Tibial artery (tissue), 4 donors: ENCODE measurements at regions not wholly inside any gene's neighbourhood (a gene's known extent, or its start where the extent isn't known, plus 50 kb on each side); places are given as distances from the start of the nearest gene placed in this dataset.

ENCODE experiments used
- DNase-seq, 2 donors: peaks; one replicate each; pipeline ENCODE4 v3.0.0-alpha.2; 2019
- H3K27ac ChIP-seq, 2 donors: fragments of 200-600 bp; sonication (generic) in 1 of 2; 1 replicate in 1 of 2; 2 replicates in 1 of 2; pipeline ENCODE4 v1.5.1; 2018 to 2019; ENCODE audit warnings: mild to moderate bottlenecking in 1 of 2
- H3K27me3 ChIP-seq, 2 donors: fragments of 200-600 bp; sonication (generic) in 1 of 2; one replicate each; pipeline versions ENCODE4 v1.5.1 to v1.6.0; 2016 to 2019
- H3K36me3 ChIP-seq, 3 donors: fragments of 200-600 bp; sonication (generic) in 2 of 3; one replicate each; pipeline ENCODE4 v1.5.1; 2016 to 2019; ENCODE audit warnings: mild to moderate bottlenecking in 2 of 3
- H3K4me1 ChIP-seq, 4 donors: fragments of 200-600 bp; sonication (generic) in 2 of 4; 1 replicate in 3 of 4; 2 replicates in 1 of 4; pipeline ENCODE4 v1.5.1; 2016 to 2019
- H3K4me3 ChIP-seq, 2 donors: fragments of 200-600 bp; sonication (generic) in 1 of 2; 1 replicate in 1 of 2; 2 replicates in 1 of 2; pipeline ENCODE4 v1.5.1; 2018 to 2019; ENCODE audit warnings: mild to moderate bottlenecking in 2 of 2
- H3K9me3 ChIP-seq, 3 donors: fragments of 200-600 bp; sonication (generic) in 1 of 3; one replicate each; pipeline ENCODE4 v1.5.1; 2016 to 2019
- CTCF ChIP-seq, 2 experiments: fragments of 200-600 bp in 1 of 2; fragments of 450-650 bp in 1 of 2; IDR thresholded peaks; one replicate each; pipeline ENCODE4 v1.5.1; 2017 to 2019; ENCODE audit warnings: antibody characterized with exemption in 2 of 2, mild to moderate bottlenecking in 1 of 2, moderate library complexity in 1 of 2
- intact Hi-C: fragments of 100-400 bp; cut with DNase I; formaldehyde crosslinking; loops from one replicate; pipeline ENCODE4 v1.15.0; 2023; ENCODE audit warnings: low total_unique reads

GRCh38 chr9:73024601-73025034 lies 71.8 kb upstream of the ALDH1A1 start:
- Histone ChIP-seq H3K4me3 (no peak overlapping the region), H3K9me3 (no peaks in the 10 kb centered on the region), H3K36me3 (no peaks in the 10 kb centered on the region), H3K4me1 (peaks cover 0 to 15% (median 0%) of the 10 kb centered on the region in 4 donors), H3K27ac (no peak overlapping the region), H3K27me3 (no peaks in the 10 kb centered on the region)
- DNase-seq, result no peak
- intact Hi-C loops, result loop anchor here (10.0 kb wide), 1 partner anchor 170 kb away; no protein-coding TSS in a partner anchor
- no peak for TF ChIP-seq CTCF (IDR thresholded peaks at IDR 0.05)

- peak in 1 of 2 donors; percentile 71 for DNase-seq
- H3K27ac ChIP-seq, result no peak overlapping the region
- intact Hi-C loops, result loop anchor here (10.0 kb wide), 1 partner anchor 168 kb away; no protein-coding TSS in a partner anchor
- H3K4me1 ChIP-seq, result peaks cover 0 to 15% (median 0%) of the 10 kb centered on the region in 4 donors
- peaks cover 0 to 2% (median 0%) of the 10 kb centered on the region in 3 donors for H3K9me3 ChIP-seq
- no peak overlapping the region for H3K4me3 ChIP-seq
- TF ChIP-seq CTCF (IDR thresholded peaks at IDR 0.05), result peak; percentile 76 to 83
- H3K36me3 ChIP-seq, result no peaks in the 10 kb centered on the region
- H3K27me3 ChIP-seq, result no peaks in the 10 kb centered on the region
These were observed 70.2 kb upstream of the ALDH1A1 start for GRCh38 chr9:73023025-73023541.

DNA sequence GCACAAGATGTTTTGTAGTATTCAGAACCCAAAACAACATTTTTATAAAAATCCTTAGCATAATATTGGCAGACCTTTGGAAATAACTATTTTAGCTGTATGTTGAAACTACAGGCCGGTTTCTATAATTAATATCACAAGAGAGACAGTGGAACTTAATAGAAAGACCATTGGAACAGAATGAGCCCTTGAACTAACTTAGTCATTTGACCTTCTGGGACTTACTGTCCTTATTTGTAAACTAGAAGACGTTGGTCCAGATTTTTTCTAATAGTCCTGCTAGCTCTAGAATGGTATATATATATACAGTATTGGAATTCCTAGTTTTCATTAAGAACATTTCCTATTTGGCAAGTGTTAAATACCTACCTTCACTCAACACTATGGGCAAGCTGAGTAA lies 69.5 kb upstream of the ALDH1A1 start:
- H3K4me1 ChIP-seq, result peaks cover 0 to 15% (median 0%) of the 10 kb centered on the region in 4 donors
- no peaks in the 10 kb centered on the region for H3K36me3 ChIP-seq
- H3K27ac ChIP-seq, result peak overlapping the region in 1 of 2 donors; percentile 14
- no peak for TF ChIP-seq CTCF (IDR thresholded peaks at IDR 0.05)
- H3K9me3 ChIP-seq, result peaks cover 0 to 5% (median 0%) of the 10 kb centered on the region in 3 donors
- intact Hi-C loops, result loop anchor here (10.0 kb wide), 1 partner anchor 168 kb away; no protein-coding TSS in a partner anchor
- no peaks in the 10 kb centered on the region for H3K27me3 ChIP-seq
- H3K4me3 ChIP-seq, result no peak overlapping the region
- no peak for DNase-seq

DNA sequence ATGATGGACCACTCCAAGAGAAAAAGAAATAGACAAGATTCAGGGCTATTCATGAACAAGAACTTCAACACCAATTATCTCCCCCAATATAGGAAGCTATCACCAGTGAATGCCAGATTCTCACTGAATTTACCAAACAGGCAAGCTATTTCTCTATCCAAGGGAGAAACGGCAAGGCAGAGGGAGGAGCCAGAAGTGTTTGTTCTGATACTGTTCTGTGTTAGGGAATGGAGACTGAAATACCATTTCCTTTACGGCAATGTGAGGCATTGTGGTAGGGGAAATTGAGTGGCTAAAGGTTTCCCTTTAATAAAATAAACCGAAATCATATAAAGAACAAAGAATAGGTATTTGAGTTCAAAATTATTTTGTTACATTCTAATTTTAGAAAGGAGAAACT lies 68.0 kb upstream of the ALDH1A1 start:
- DNase-seq, result no peak
- no peaks in the 10 kb centered on the region for H3K36me3 ChIP-seq
- H3K27ac ChIP-seq, result no peak overlapping the region
- TF ChIP-seq CTCF (IDR thresholded peaks at IDR 0.05), result no peak
- no peaks in the 10 kb centered on the region for H3K27me3 ChIP-seq
- H3K4me1 ChIP-seq, result peaks cover 0 to 15% (median 0%) of the 10 kb centered on the region in 4 donors
- H3K9me3 ChIP-seq, result peaks cover 0 to 5% (median 0%) of the 10 kb centered on the region in 3 donors
- H3K4me3 ChIP-seq, result no peak overlapping the region
- intact Hi-C loops, result loop anchor here (10.0 kb wide), 1 partner anchor 166 kb away; no protein-coding TSS in a partner anchor

GRCh38 chr9:73014011-73014410 lies 61.2 kb upstream of the ALDH1A1 start:
- peak overlapping the region; percentile 31 to 77 for H3K27ac ChIP-seq
- TF ChIP-seq CTCF (IDR thresholded peaks at IDR 0.05), result no peak
- no peaks in the 10 kb centered on the region for H3K36me3 ChIP-seq
- H3K4me1 ChIP-seq, result peaks cover 0 to 40% (median 8%) of the 10 kb centered on the region in 4 donors
- intact Hi-C loops, result no loop called here
- peaks cover 0 to 5% (median 0%) of the 10 kb centered on the region in 3 donors for H3K9me3 ChIP-seq
- no peaks in the 10 kb centered on the region for H3K27me3 ChIP-seq
- DNase-seq, result no peak
- no peak overlapping the region for H3K4me3 ChIP-seq
